Mucosa of descending colon (tissue), 3 donors: ENCODE measurements at regions not wholly inside any gene's neighbourhood (a gene's known extent, or its start where the extent isn't known, plus 50 kb on each side); places are given as distances from the start of the nearest gene placed in this dataset.

Experiments used
- ATAC-seq: fragments of 200-7000 bp; cut with Tn5 transposase; one replicate; pipeline ENCODE4 v1.9.1; 2020; ENCODE audit warnings: mild to moderate bottlenecking, moderate library complexity
- DNase-seq, 3 donors: peaks; one replicate each; pipeline ENCODE4 v3.0.0-alpha.2; 2020
- H3K36me3 ChIP-seq: fragments of 200-600 bp; one replicate; pipeline ENCODE4 v1.8.0; 2021; ENCODE audit warnings: low read depth, mild to moderate bottlenecking
- H3K4me1 ChIP-seq: fragments of 200-600 bp; one replicate; pipeline ENCODE4 v1.8.0; 2021; ENCODE audit warnings: low read depth, mild to moderate bottlenecking
- H3K4me3 ChIP-seq: fragments of 200-600 bp; one replicate; pipeline ENCODE4 v1.8.0; 2021; ENCODE audit warnings: mild to moderate bottlenecking
- H3K9me3 ChIP-seq: fragments of 200-600 bp; one replicate; pipeline ENCODE4 v1.8.0; 2021; ENCODE audit warnings: mild to moderate bottlenecking
- intact Hi-C, 2 donors: fragments of 100-400 bp; cut with DNase I in 1 of 2; cut with micrococcal nuclease in 1 of 2; formaldehyde crosslinking; loops; one replicate each; pipeline versions ENCODE4 v1.11.0 to v1.11.1; 2022; cut with DNase I, micrococcal nuclease
- TF ChIP-seq, protein P1 (sequence below): fragments of 200-600 bp; IDR thresholded peaks from one replicate; pipeline ENCODE4 v1.8.0; 2022; ENCODE audit warnings: antibody characterized with exemption, mild to moderate bottlenecking
- donor health status: DM: no; HTN: no; CAD: no; lungs with moderate emphysema.
- donor health status: DM: no; HTN: no; CAD: no.
- donor health status: DM: no; HTN: yes; CAD: no.

DNA sequence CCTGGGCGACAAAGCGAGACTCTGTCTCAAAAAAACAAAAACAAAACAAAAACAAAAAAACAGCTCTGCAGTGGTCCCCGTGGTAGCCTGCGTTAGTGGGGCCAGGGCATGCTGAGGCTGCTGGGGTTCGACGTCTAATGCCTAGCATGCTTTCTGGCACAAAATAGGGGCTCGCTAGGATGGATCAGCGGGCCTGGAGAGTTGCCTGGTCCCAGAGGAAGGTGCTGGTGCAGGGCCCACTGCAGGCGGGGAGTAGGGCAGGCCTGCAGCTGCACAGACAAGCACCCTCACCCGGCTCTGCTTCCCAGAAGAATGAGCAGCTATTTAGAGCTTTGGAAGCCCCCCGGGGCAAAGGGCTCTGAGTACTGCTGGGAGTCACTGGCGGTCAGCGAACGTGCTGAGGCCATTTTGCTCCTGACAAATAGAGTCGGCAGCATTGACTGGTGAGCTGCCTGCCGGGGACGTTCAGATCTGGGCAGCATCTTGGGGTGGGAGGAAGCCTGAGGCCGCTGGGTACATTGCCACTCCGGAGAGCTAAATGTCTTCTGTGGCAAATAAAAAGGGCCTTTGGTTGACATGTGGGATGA lies 126.7 kb downstream of the OLFM1 start:
- ATAC-seq (no peak), DNase-seq (peak in 1 of 3 donors; percentile 3)
- TF ChIP-seq, protein P1, sequence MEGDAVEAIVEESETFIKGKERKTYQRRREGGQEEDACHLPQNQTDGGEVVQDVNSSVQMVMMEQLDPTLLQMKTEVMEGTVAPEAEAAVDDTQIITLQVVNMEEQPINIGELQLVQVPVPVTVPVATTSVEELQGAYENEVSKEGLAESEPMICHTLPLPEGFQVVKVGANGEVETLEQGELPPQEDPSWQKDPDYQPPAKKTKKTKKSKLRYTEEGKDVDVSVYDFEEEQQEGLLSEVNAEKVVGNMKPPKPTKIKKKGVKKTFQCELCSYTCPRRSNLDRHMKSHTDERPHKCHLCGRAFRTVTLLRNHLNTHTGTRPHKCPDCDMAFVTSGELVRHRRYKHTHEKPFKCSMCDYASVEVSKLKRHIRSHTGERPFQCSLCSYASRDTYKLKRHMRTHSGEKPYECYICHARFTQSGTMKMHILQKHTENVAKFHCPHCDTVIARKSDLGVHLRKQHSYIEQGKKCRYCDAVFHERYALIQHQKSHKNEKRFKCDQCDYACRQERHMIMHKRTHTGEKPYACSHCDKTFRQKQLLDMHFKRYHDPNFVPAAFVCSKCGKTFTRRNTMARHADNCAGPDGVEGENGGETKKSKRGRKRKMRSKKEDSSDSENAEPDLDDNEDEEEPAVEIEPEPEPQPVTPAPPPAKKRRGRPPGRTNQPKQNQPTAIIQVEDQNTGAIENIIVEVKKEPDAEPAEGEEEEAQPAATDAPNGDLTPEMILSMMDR, result no peak
- H3K4me3 ChIP-seq, result no peak overlapping the region
- no peaks in the 10 kb centered on the region for H3K36me3 ChIP-seq
- intact Hi-C loops, result no loop called here
- H3K9me3 ChIP-seq, result no peaks in the 10 kb centered on the region
- H3K4me1 ChIP-seq, result no peaks in the 10 kb centered on the region

DNA sequence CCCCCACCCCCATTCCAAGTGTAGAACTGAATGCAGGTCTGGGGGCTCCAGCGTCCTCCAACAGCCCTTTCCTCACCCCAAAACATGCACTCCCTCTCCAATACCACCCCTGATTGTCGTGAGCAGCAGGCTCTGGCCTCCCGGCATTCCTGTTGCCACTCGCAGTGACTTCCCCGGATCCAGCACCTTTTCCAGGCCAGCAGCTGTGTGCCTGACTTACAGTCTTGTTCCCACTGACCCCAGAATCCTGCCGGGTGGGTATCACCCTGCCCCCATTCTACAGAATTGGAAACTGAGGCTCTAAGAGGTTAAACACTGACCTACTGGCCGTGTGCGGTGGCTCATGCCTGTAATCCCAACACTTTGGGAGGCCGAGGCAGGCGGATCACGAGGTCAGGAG lies 127.2 kb downstream of the OLFM1 start:
- TF ChIP-seq, protein P1, result no peak
- Histone ChIP-seq H3K4me3 (no peak overlapping the region), H3K36me3 (no peaks in the 10 kb centered on the region), H3K4me1 (no peaks in the 10 kb centered on the region), H3K9me3 (no peaks in the 10 kb centered on the region)
- ATAC-seq (no peak), DNase-seq (peak in 1 of 3 donors; percentile 8)
- intact Hi-C loops, result no loop called here

DNA sequence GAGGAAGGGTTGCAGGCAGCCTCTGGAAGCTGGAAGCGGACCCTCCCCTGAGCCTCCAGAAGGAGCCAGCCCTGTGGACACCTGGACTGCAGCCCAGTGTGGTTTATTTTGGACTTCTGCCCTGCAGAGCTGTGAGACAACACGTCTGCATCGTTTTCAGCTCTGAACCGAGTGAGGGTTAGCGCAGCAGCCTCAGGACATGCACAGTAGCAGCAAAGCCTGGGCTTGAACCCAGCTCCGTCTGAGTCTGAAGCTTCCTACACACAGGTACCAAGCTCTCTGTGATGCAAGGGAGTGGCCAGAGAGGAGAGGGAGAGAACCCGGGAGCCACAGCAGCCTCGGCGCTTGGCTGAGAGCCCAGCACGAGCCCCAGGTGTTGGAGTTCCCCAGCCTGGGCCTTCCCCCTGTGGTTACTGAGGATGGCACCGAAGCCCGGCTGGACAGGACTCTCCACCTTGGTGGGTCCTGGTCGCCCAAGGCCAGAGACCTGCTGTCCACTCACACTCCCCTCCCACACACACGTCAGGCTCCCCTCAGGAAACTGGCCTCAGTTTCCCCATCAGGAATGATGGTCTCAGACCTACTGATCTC lies 128.2 kb downstream of the OLFM1 start:
- intact Hi-C loops, result no loop called here
- H3K4me1 ChIP-seq, result no peaks in the 10 kb centered on the region
- DNase-seq (peak in 2 of 3 donors; percentile 11 to 24), ATAC-seq (no peak)
- no peaks in the 10 kb centered on the region for H3K36me3 ChIP-seq
- TF ChIP-seq, protein P1, result no peak
- no peaks in the 10 kb centered on the region for H3K9me3 ChIP-seq
- H3K4me3 ChIP-seq, result no peak overlapping the region

GRCh38 chr9:135216236-135216635 lies 128.8 kb downstream of the OLFM1 start:
- Histone ChIP-seq H3K4me1 (no peaks in the 10 kb centered on the region), H3K4me3 (no peak overlapping the region), H3K9me3 (no peaks in the 10 kb centered on the region), H3K36me3 (no peaks in the 10 kb centered on the region)
- ATAC-seq, result no peak
- intact Hi-C loops, result no loop called here
- peak in 1 of 3 donors; percentile 5 for DNase-seq
- TF ChIP-seq, protein P1, result no peak

DNA sequence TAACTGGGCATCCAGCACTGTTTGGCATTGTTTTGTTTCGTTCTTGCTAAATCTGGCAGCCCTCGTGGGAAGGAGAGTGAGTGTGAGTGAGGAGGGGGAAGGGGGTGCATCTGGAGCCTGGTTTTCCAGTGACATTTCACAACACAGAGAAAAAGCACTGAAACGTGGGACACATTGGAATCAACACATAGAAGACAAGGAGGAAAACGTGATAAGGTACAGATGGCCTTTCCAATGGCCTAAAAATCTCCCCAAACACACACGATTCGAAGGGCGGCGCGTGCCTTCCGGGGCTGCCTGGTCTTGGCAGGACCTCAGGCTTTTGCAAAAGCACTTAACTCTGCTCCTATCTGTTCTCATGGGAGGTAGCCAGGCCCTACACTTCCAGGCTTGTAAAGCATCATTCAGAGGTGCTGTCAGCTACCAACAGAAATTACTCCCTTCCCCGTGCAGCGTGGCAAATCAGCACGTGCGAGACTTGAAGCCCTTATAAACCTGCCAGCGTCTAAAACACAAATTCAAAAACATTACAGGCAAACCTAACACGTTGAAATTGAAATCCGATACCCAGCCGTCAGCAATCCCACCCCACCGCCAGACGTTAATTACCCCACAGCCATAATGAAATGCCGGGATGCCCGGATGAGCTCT lies 129.4 kb downstream of the OLFM1 start:
- Histone ChIP-seq H3K9me3 (no peaks in the 10 kb centered on the region), H3K4me1 (no peaks in the 10 kb centered on the region), H3K36me3 (no peaks in the 10 kb centered on the region), H3K4me3 (no peak overlapping the region)
- DNase-seq, result peak in 1 of 3 donors; percentile 2
- TF ChIP-seq, protein P1, result no peak
- intact Hi-C loops, result no loop called here
- ATAC-seq, result no peak
